ENCODE measurements at regions not wholly inside any gene's neighbourhood (a gene's known extent, or its start where the extent isn't known, plus 50 kb on each side); places are given as distances from the start of the nearest gene placed in this dataset.

DNA sequence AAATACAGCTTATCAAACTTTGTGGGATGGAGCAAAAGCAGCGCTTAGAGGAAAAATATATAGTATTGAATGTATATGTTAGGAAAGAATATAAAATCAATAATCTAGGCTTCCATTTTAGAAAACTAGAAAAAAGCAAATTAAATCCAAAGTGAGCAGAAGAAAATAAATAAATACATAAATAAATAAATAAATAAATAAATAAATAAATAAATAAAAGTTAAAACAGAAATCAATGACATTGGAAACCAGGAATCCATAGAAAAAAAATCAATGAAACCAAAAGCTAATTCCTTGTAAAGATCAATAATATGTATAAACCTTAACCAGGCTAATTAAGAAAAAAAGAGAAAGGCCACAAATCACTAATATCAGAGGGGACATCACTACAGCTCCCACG lies 141.8 kb upstream of the C1QTNF7 start:
- TF ChIP-seq, protein P1, sequence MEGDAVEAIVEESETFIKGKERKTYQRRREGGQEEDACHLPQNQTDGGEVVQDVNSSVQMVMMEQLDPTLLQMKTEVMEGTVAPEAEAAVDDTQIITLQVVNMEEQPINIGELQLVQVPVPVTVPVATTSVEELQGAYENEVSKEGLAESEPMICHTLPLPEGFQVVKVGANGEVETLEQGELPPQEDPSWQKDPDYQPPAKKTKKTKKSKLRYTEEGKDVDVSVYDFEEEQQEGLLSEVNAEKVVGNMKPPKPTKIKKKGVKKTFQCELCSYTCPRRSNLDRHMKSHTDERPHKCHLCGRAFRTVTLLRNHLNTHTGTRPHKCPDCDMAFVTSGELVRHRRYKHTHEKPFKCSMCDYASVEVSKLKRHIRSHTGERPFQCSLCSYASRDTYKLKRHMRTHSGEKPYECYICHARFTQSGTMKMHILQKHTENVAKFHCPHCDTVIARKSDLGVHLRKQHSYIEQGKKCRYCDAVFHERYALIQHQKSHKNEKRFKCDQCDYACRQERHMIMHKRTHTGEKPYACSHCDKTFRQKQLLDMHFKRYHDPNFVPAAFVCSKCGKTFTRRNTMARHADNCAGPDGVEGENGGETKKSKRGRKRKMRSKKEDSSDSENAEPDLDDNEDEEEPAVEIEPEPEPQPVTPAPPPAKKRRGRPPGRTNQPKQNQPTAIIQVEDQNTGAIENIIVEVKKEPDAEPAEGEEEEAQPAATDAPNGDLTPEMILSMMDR (IDR thresholded peaks at IDR 0.05): no peak
- no peak for TF ChIP-seq POLR2A (IDR thresholded peaks at IDR 0.05)

Measured in body of pancreas (tissue), 4 donors.